Stimulated activated naive CD8-positive, alpha-beta T cell treated with anti-CD3 and anti-CD28 coated beads, Interleukin-15, Interleukin-2, amounts not matched to agents 100 ng/mL and 50 ng/mL, for 24 hours (primary cell): ENCODE measurements at regions not wholly inside any gene's neighbourhood (a gene's known extent, or its start where the extent isn't known, plus 50 kb on each side); places are given as distances from the start of the nearest gene placed in this dataset.

Experiments
- H3K27ac Mint-ChIP-seq: one replicate; pipeline ENCODE4 v1.8.0; 2021; ENCODE audit warnings: mild to moderate bottlenecking, mixed read lengths
- H3K27me3 Mint-ChIP-seq: one replicate; pipeline ENCODE4 v1.8.0; 2021; ENCODE audit warnings: mixed read lengths
- H3K36me3 Mint-ChIP-seq: one replicate; pipeline ENCODE4 v1.8.0; 2021; ENCODE audit warnings: low read depth, mixed read lengths
- H3K4me1 Mint-ChIP-seq: one replicate; pipeline ENCODE4 v1.8.0; 2021; ENCODE audit warnings: low read depth, mixed read lengths
- H3K4me3 Mint-ChIP-seq: one replicate; pipeline ENCODE4 v1.8.0; 2021; ENCODE audit warnings: mild to moderate bottlenecking, mixed read lengths
- H3K9me3 Mint-ChIP-seq: one replicate; pipeline ENCODE4 v1.8.0; 2021; ENCODE audit warnings: mixed read lengths

- peak overlapping the region; percentile 2 for H3K27ac Mint-ChIP-seq
- H3K4me3 Mint-ChIP-seq: no peak overlapping the region
- peaks cover 10% of the 10 kb centered on the region for H3K9me3 Mint-ChIP-seq
- peaks cover 6% of the 10 kb centered on the region for H3K36me3 Mint-ChIP-seq
- H3K4me1 Mint-ChIP-seq: peaks cover 29% of the 10 kb centered on the region
- peaks cover 3% of the 10 kb centered on the region for H3K27me3 Mint-ChIP-seq
Measured at GRCh38 chr17:56011406-56012131, 141.7 kb upstream of the ANKFN1 start.

- Mint-ChIP-seq H3K4me3 (no peak overlapping the region), H3K27me3 (peaks cover 14% of the 10 kb centered on the region), H3K4me1 (peaks cover 40% of the 10 kb centered on the region), H3K9me3 (peaks cover 7% of the 10 kb centered on the region), H3K27ac (no peak overlapping the region), H3K36me3 (peaks cover 3% of the 10 kb centered on the region)
Measured at GRCh38 chr17:56018211-56018610, 135.1 kb upstream of the ANKFN1 start.

GRCh38 chr17:56020369-56020768 lies 132.9 kb upstream of the ANKFN1 start:
- Mint-ChIP-seq H3K27me3 (peaks cover 11% of the 10 kb centered on the region), H3K4me1 (peaks cover 53% of the 10 kb centered on the region), H3K27ac (peak overlapping the region; percentile 57), H3K36me3 (no peaks in the 10 kb centered on the region), H3K4me3 (no peak overlapping the region), H3K9me3 (no peaks in the 10 kb centered on the region)

- Mint-ChIP-seq H3K9me3 (no peaks in the 10 kb centered on the region), H3K4me1 (peaks cover 53% of the 10 kb centered on the region), H3K36me3 (no peaks in the 10 kb centered on the region), H3K4me3 (no peak overlapping the region), H3K27ac (no peak overlapping the region), H3K27me3 (peaks cover 11% of the 10 kb centered on the region)
Measured at GRCh38 chr17:56021681-56022190, 131.5 kb upstream of the ANKFN1 start.

- Mint-ChIP-seq H3K9me3 (no peaks in the 10 kb centered on the region), H3K4me1 (peaks cover 50% of the 10 kb centered on the region), H3K36me3 (no peaks in the 10 kb centered on the region), H3K27me3 (peaks cover 5% of the 10 kb centered on the region), H3K4me3 (peak overlapping the region; percentile 22), H3K27ac (peak overlapping the region; percentile 65)
Measured at GRCh38 chr17:56023851-56024250, 129.4 kb upstream of the ANKFN1 start.

GRCh38 chr17:56026915-56027314 lies 126.4 kb upstream of the ANKFN1 start:
- Mint-ChIP-seq H3K36me3 (no peaks in the 10 kb centered on the region), H3K9me3 (peaks cover 2% of the 10 kb centered on the region), H3K27me3 (peaks cover 8% of the 10 kb centered on the region), H3K27ac (no peak overlapping the region), H3K4me1 (peaks cover 34% of the 10 kb centered on the region), H3K4me3 (no peak overlapping the region)

- Mint-ChIP-seq H3K27me3 (peaks cover 11% of the 10 kb centered on the region), H3K27ac (no peak overlapping the region), H3K4me1 (peaks cover 17% of the 10 kb centered on the region), H3K9me3 (peaks cover 10% of the 10 kb centered on the region), H3K36me3 (no peaks in the 10 kb centered on the region), H3K4me3 (no peak overlapping the region)
Measured at GRCh38 chr17:56028837-56029236, 124.4 kb upstream of the ANKFN1 start.

- Mint-ChIP-seq H3K4me3 (no peak overlapping the region), H3K27ac (no peak overlapping the region), H3K4me1 (peaks cover 10% of the 10 kb centered on the region), H3K36me3 (no peaks in the 10 kb centered on the region), H3K9me3 (peaks cover 10% of the 10 kb centered on the region), H3K27me3 (peaks cover 14% of the 10 kb centered on the region)
Measured at GRCh38 chr17:56030009-56030624, 123.2 kb upstream of the ANKFN1 start.

GRCh38 chr17:56031636-56032035 lies 121.6 kb upstream of the ANKFN1 start:
- no peaks in the 10 kb centered on the region for H3K36me3 Mint-ChIP-seq
- peaks cover 10% of the 10 kb centered on the region for H3K9me3 Mint-ChIP-seq
- H3K4me1 Mint-ChIP-seq: peaks cover 10% of the 10 kb centered on the region
- peaks cover 14% of the 10 kb centered on the region for H3K27me3 Mint-ChIP-seq
- H3K27ac Mint-ChIP-seq: peak overlapping the region; percentile 21
- no peak overlapping the region for H3K4me3 Mint-ChIP-seq

GRCh38 chr17:56034197-56034635 lies 119.1 kb upstream of the ANKFN1 start:
- Mint-ChIP-seq H3K4me1 (peaks cover 10% of the 10 kb centered on the region), H3K27me3 (peaks cover 14% of the 10 kb centered on the region), H3K4me3 (no peak overlapping the region), H3K9me3 (peaks cover 10% of the 10 kb centered on the region), H3K27ac (no peak overlapping the region), H3K36me3 (no peaks in the 10 kb centered on the region)

GRCh38 chr17:56038131-56038530 lies 115.1 kb upstream of the ANKFN1 start:
- no peaks in the 10 kb centered on the region for H3K4me1 Mint-ChIP-seq
- H3K27me3 Mint-ChIP-seq: peaks cover 6% of the 10 kb centered on the region
- no peak overlapping the region for H3K4me3 Mint-ChIP-seq
- H3K36me3 Mint-ChIP-seq: no peaks in the 10 kb centered on the region
- no peak overlapping the region for H3K27ac Mint-ChIP-seq
- H3K9me3 Mint-ChIP-seq: no peaks in the 10 kb centered on the region

- H3K4me1 Mint-ChIP-seq: no peaks in the 10 kb centered on the region
- H3K27ac Mint-ChIP-seq: no peak overlapping the region
- H3K4me3 Mint-ChIP-seq: no peak overlapping the region
Measured at GRCh38 chr17:56045872-56046271, 107.4 kb upstream of the ANKFN1 start.

GRCh38 chr17:56047331-56047730 lies 105.9 kb upstream of the ANKFN1 start:
- no peaks in the 10 kb centered on the region for H3K36me3 Mint-ChIP-seq
- no peaks in the 10 kb centered on the region for H3K4me1 Mint-ChIP-seq
- no peak overlapping the region for H3K27ac Mint-ChIP-seq
- H3K27me3 Mint-ChIP-seq: peaks cover 16% of the 10 kb centered on the region
- H3K9me3 Mint-ChIP-seq: peaks cover 2% of the 10 kb centered on the region
- no peak overlapping the region for H3K4me3 Mint-ChIP-seq

More at GRCh38 chr17:56045872-56046271, 107.4 kb upstream of the ANKFN1 start:
- H3K27me3 Mint-ChIP-seq: peaks cover 19% of the 10 kb centered on the region
- H3K36me3 Mint-ChIP-seq: no peaks in the 10 kb centered on the region
- no peaks in the 10 kb centered on the region for H3K9me3 Mint-ChIP-seq

GRCh38 chr17:56057869-56058268 lies 95.4 kb upstream of the ANKFN1 start:
- H3K4me1 Mint-ChIP-seq: no peaks in the 10 kb centered on the region
- no peak overlapping the region for H3K27ac Mint-ChIP-seq
- H3K4me3 Mint-ChIP-seq: no peak overlapping the region
- peaks cover 8% of the 10 kb centered on the region for H3K27me3 Mint-ChIP-seq
- no peaks in the 10 kb centered on the region for H3K36me3 Mint-ChIP-seq
- H3K9me3 Mint-ChIP-seq: peaks cover 3% of the 10 kb centered on the region

GRCh38 chr17:56064506-56064905 lies 88.8 kb upstream of the ANKFN1 start:
- no peak overlapping the region for H3K27ac Mint-ChIP-seq

More at GRCh38 chr17:56064506-56064905, 88.8 kb upstream of the ANKFN1 start:
- Mint-ChIP-seq H3K27me3 (no peaks in the 10 kb centered on the region), H3K4me3 (no peak overlapping the region), H3K4me1 (no peaks in the 10 kb centered on the region), H3K9me3 (peaks cover 4% of the 10 kb centered on the region), H3K36me3 (no peaks in the 10 kb centered on the region)
